Frontal cortex (tissue), 3 donors: ENCODE measurements at regions not wholly inside any gene's neighbourhood (a gene's known extent, or its start where the extent isn't known, plus 50 kb on each side); places are given as distances from the start of the nearest gene placed in this dataset.
"Not testable (repeated sequence)": the region's sequence is repeated elsewhere in the genome, so short reads cannot be mapped to it uniquely, and the experiment has no call there.

Source experiments
- DNase-seq, 2 donors: peaks; one replicate each; pipeline ENCODE4 v3.0.0; 2012; ENCODE audit warnings: low spot score in 2 of 2
- FAIRE-seq: peaks from 2 replicates; lab custom pipeline; 2012; peaks lifted over from hg19 to GRCh38; lab: Jason Lieb, UNC
- donor health status: control.
- donor health status: control.
- donor health status: control.

DNA sequence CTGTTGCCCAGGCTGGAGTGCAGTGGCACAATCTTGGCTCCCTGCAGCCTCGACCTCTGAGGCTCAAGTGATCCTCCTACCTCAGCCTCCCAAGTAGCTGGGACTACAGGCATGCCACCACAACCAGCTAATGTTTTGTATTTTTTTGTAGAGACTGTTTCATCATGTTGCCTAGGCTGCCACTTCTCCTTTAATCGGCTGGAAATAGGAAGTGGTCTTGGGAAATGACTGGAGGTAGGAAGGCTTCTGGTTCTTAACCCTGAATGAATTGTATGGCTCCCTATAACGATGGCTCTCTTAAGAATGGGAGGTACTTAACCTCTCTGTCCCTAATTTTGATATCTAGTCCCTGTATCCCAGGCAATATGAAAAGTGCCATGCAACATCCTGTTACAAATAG is 113.9 kb upstream of the USP15 start:
- FAIRE-seq (no peak), DNase-seq (no peak)

DNA sequence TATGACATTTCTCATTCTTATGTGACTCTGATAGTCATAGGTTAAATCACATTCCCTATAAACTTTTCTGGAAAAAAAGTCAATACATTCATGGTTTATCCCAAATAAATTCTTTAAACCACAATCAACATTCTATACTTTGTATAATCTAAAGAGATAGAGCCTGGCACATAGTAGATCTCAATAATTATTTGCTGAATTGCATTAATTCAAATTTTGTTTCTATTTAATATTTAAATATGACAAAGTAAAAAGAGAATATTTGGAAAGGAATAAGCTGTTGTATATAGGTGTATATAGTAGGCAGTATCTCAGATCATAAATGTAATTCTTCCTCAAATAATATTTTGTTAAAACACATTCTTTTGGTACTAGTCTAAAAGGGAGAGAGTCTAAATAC is 102.2 kb upstream of the USP15 start:
- no peak for DNase-seq
- no peak for FAIRE-seq

DNA sequence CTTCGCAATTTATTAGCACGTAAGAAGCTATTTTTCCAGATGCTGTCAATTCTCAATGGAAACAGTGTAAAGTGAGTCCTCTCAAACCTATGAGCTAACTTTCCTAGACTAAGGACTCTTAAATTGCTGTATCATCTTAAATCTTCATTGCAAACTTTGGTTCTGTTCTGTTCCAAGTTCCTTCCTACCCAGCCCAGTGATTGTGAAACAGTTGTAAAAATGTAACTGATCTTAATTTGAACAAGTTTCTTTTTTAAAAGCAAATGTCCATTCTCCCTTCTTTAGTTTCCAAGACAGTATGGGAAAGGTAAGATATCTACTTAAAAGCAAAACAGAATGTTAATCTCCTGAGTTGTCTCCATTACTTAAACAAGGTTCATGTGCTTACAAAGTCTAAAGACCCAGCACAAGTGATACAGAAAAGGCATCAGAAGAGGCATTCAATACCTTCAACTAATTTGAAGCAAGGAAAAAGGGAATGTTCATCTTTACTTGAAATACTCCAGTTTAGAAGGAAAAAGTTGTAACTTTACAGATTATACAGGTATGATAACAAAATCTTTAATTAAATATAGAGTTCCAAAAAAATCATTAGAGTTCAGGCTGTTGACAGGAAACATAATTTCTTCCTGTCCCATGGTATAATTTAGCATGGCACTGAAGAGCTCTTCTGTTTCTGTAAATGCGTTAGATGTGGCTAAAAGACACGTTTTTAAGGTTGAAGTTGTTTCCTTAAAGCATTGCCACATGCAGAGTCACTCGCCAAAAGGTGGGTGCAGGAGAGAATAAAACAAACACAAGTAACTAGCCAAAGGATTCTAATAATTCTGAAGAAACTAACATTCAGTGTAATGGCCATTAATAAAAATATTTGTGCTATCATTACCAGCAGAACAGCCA is 101.5 kb upstream of the USP15 start:
- DNase-seq (no peak), FAIRE-seq (no peak)

DNA sequence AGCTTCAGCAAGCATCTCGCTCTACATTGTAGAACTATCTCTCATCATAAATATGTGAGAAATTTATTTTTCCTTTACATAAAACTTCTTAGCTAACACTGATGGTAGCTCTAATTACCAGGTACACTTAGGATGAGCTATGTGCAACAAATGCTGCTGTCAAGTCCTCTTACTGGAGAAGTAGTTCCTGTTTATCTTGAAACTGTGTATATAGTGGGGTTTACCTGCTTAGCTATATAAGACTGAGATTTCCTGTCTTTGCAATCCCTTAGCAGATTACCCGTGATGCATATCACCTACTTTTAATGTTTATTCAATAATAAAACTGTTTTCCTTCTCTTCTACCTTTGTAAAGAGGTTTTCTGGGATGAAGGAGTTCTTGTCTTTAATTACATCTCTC is 98.0 kb upstream of the USP15 start:
- DNase-seq (no peak), FAIRE-seq (no peak)

DNA sequence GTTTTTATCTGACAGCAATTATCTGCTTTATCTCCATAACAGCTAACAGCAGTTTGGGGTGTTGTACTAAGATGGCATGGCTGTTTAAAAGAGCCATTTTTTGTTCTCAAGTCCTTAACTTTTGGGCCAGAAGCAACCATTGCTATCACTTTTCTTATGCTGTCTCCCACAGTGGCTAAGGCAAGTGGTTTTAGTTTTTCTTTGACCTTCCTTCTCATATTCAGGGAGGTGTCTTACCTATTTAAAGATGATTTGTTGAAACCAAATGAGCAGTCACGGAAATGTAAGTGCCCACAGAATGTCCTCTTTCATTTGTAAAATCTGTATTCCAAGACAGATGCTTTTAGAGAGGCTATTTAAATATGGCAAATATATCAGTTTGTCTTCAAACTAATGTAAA is 96.8 kb upstream of the USP15 start:
- FAIRE-seq (no peak), DNase-seq (no peak)

DNA sequence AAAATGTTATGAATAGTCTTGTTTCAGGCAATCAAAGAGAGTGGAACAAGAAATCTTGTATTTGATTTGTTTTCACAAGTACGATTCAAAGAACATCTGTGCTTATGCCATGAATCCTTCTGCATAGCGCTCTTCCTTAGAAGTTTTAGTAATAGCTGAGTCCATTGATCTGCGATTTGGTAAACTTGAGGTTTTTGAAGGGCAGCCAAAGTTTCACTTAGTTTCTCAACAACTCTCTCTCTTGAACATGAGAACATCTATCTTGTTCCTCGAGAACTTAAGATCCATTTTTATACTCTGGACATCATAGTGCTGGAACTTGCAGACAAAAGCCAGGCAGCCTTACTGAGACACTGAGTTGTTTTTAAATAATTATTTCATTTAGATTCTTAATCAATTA is 96.2 kb upstream of the USP15 start:
- FAIRE-seq = no peak
- no peak for DNase-seq

DNA sequence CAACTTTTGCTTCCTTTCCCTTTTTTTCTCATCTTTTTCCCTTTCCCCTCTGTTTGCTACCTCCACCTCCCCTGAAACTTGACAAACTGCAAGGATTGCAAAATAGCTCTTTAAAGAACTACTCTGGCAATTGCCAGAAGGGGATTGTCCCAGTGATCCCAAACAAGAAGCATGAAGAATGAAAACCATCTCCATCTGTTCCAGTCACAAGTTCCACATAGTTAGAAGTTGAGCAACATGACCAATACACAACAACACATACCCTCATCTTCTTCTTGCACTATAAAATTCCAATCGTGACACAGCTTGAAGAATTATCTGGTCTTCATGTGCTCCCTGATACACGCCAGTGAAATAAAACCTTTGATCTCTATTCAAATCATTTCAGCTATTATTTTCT is 93.7 kb upstream of the USP15 start:
- FAIRE-seq (no peak), DNase-seq (no peak)

DNA sequence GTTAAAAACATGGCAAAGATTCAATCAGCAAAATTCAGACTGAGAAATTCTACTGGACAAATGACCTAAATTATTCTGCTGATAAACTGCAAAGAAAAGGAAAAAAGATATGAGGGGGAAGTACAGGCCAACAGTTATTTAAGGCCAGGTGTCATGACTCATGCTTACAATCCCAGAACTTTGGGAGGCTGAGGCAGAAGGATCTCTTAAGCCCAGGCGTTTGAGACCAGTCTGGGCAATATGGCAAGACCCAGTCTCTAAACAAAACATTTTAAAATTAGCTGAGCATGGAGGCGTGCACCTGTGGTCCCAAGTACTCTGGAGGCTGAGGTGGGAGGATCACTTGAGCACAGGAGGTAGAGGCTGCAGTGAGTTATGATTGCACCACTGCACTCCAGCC is 91.8 kb upstream of the USP15 start:
- DNase-seq (no peak), FAIRE-seq (no peak)

DNA sequence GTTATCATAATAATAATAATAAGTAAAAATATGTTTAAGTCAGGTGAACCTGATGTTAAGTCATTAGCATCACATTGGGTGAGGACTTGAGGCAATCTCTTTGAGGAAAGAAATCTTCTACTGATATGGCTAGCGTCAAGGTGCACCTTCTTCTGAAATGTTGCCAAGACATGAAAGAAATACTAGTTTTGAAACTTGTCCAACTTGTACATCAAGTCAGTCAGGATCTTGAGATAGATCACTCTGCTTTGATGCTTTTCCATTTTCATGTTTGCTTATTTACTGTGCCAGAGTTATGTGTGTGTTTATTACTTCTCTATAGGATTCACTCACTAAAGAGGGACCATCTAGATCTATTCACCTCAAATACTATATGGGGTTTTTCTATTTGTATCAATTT is 90.0 kb upstream of the USP15 start:
- FAIRE-seq (no peak), DNase-seq (no peak)

DNA sequence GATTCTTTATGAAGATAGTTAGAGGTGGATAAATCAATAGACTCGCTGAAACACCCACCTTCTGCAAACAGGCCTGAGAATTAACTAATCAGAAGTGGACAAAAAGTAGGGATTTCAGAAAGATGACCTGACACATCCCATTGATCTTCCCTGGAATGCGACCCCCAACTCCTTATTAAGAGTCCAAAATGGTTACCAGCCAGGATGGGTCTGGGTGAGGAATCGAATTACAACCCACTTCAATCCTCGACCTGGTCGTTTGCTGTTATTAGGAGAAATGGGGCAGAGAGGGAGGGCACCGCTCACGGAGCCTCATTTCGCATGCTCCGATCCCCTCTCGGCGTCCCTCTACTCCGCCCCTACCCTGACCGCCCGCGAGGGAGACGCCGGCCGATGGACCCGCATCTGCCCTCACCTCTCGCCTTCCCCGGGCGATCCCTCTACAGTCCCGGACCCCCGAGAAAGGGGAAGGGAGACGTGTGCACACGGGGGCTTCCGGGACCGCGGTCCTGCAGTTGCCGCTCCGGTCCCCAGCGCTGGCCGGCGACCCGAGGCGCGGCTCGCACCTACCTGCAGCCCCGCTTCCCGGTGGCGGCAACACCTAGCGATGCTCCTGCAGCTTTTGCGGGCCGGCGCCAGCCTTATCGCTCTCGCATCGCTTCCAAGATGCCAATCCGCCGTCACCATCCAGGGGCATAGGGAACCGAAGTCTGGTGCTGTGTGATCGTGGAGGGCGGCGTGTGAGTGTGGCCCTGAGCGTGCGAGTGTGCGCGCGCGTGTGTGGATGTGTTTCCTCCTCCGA is 69.3 kb upstream of the USP15 start:
- FAIRE-seq (no peak), DNase-seq (peak in 1 of 2 donors; percentile 12)

DNA sequence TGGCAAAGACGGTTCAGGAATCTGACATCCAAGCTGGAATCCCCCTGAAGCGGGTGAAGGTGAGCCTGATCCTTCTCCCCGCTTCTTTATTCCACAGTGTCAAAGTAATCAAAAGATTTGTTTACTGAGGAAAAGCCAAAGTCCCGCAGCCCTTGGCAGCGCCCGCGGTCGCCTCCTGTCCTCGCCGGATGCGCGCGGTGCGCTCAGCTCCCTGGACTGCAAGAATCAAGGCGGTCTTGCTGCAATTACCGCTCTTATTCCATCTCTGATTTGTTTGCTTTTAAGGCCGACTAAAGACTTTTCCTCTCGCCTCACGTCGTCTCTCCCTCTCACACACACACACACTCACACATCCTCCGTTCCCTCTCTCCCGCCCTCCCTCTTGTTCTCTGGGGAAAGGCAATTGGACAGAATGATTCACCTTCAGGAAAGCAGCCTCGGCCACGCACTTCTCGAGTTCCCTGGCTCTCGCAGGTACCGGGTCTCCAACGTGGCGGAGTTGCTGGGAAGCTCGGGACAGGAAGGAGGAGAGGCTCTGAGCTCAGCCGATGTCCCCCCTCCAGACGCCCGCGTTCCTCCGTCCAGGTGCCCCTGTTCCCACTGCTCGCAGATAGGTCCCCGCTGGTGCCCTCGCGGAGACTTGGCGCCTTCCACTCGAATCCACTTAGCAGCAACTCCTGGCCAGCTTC is 68.6 kb upstream of the USP15 start:
- no peak for FAIRE-seq
- DNase-seq = peak in 1 of 2 donors; percentile 11

DNA sequence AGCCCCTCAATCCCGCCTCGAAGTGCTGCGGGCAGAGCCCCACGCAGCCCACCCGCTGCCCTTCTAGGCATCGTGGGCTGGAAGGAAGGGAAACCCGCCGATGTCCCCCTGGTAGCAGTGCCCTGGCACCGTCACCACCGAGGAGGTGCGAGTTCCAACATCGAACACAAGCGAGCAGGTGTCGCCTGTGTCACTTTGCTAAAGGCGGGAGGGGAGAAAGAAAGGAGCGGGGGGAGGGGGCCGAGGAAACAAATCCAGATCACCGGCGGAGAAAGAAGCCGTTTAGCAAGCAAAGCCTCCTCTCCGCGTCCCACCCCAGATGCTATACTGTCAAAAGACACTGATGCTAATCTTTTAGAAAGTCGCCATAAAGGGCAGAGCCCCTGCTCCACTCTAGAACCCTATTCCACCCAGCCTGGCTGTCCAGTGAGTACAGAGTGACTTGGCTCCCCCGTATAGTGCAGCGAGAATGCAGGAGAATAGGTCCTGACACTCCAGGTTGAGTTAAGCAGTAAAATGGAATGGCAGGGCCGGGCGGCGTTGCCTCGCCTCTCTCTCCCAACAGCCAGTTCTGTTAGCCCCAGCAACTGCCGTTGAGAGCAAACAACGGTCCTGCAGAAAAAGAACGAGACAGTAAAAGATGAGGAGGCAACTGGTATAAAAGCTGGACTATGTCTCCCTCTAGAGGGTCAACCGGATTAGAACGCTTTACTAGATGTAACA is 67.9 kb upstream of the USP15 start:
- DNase-seq (peak; percentile 69 to 75), FAIRE-seq (peak; percentile 78)

DNA sequence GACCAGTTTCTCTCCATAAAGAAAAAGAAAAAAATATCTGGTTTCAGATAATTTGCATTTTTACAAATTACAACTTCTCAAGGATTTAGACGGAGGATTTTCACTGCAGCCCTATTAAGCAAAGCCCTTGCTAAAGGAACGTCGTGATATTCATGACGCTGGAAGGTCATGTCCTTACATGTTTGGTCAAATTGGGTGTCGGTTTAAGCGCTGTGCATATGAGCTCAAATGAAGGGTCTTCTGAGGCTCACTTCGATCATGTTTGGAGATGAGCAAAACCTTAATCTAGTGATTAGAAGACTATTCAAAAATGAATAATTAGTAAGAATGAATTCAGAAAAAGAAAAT is 67.3 kb upstream of the USP15 start:
- no peak for FAIRE-seq
- no peak for DNase-seq

DNA sequence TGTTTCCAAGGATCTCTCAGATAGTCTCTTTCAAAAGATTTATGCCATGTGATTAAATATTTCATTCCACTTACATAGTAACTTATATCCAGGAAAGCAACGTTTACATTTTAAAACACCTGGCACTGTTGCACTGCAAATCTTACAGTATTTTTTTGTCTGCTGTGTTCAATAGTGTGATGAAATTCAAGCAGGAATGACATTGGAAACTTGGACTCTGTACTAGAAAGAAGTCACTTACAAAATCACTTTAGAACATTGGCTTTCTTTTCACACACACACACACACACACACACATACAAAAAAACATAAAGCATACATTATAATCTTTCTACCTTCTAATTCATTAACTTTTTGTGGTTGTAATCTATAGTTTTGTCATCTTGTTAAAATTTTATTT is 66.2 kb upstream of the USP15 start:
- no peak for FAIRE-seq
- DNase-seq = no peak

DNA sequence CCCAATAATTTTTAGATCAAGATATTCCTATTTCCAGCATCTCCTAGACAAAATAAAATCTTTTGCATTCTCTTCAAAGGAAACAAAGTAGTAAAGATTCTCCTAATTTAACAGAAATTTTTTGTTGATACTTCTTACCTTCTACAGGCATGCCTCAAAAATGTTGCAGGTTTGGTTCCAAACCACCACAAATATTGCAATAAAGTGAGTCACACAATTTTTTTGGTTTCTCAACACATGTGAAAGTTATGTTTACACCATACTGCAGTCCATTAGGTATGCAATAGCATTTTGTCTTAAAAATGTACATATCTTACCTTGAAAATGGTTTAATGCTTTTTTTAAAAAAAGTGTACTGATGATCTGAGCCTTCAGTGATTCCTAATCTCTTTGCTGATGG is 65.6 kb upstream of the USP15 start:
- no peak for FAIRE-seq
- DNase-seq = no peak

DNA sequence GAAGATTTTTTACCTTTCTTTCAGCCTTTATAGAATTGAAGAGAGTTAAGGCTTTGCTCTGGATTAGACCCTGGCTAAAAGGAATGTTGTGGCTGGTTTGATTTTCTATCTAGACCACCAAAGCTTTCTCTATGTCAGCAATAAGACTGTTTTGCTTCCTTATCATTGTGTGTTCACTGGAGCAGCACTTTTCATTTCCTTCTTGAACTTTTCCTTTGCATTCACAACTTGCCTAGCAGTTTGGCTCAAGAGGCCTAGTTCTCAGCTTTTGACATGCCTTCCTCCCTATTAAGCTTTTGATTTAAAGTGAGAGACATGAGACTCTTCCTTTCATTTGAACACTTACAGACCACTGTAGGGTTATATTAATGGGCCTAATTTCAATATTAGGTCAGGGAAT is 64.1 kb upstream of the USP15 start:
- DNase-seq (no peak), FAIRE-seq (no peak)

DNA sequence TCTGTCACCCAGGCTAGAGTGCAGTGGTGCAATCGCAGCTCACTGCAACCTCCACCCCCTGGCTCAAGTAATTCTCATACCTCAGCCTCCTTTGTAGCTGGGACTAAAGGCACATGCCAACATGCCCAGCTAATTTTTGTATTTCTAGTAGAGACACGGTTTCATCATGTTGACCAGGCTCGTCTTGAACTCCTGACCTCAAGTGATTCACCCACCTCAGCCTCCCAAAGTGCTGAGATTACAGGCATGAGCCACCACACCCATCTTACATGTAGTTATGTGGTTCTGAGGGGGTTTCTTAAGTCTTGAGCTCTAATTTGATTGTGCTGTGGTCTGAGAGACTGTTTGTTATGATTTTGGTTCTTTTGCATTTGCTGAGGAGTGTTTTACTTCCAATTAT is 57.3 kb upstream of the USP15 start:
- not testable (repeated sequence) for FAIRE-seq, DNase-seq

DNA sequence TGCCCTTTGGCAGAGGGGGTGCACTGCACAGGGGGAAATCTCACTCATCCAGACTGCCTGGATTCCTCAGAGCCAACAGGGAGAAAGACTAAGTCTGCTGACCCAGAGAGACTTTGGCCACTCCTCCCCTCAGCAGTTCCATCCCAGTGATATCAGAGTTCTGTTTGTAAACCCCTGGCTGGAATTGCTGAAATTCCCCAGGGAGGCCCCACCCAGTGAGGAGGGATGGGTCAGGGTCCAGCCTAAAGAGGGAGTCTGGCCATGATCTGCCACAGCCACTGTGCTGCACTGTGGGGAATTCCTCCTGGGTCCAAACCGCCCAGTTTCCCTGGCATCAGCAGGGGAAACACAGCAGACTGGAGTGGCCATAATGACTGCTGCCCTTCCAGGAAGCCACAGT is 54.9 kb upstream of the USP15 start:
- DNase-seq (no peak), FAIRE-seq (no peak)

DNA sequence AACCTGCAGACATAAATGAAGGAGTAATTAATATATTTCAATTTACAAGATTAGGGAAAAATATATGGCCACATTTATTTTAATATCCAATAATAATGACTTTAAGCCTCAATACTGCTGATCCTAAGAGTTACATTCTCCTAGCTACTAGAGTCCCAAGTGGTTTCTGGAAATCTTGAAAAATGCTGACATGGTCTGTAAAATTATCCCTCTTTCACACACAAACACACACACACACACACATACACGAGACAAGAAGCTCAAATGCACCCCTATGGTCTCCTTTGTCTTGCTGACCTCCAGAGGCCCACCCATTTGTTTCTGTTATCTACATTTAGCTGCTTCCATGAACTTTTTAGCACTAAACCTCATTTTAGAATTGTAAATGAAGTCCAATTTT is 53.0 kb upstream of the USP15 start:
- no peak for DNase-seq

More for the DNA sequence above, 53.0 kb upstream of the USP15 start:
- FAIRE-seq = no peak
